Right ventricle myocardium inferior (tissue), 1 donor: ENCODE measurements at regions not wholly inside any gene's neighbourhood (a gene's known extent, or its start where the extent isn't known, plus 50 kb on each side); places are given as distances from the start of the nearest gene placed in this dataset.
A peak's percentile ranks its signal among the peaks of the same experiment; 100 is the strongest.

Experiments used
- ATAC-seq: fragments of 200-7000 bp; cut with Tn5 transposase; one replicate; pipeline ENCODE4 v1.9.1; 2020; ENCODE audit warnings: mild to moderate bottlenecking, moderate library complexity
- DNase-seq: peaks from one replicate; pipeline ENCODE4 v3.0.0; 2021; ENCODE audit errors: missing footprints
- intact Hi-C: fragments of 100-400 bp; cut with DNase I; formaldehyde crosslinking; loops from one replicate; pipeline ENCODE4 v1.11.0; 2022
- donor health status: DM: no; HTN: yes; CAD: no; lungs with severe emphysema.

- DNase-seq (no peak), ATAC-seq (no peak)
- intact Hi-C loops: no loop called here
Observed at GRCh38 chr17:77862890-77863813, 95.4 kb upstream of the TNRC6C start.

- no peak for DNase-seq
- intact Hi-C loops: no loop called here
- peak; percentile 79 for ATAC-seq
Observed at GRCh38 chr17:77863814-77864161, 94.7 kb upstream of the TNRC6C start.

- ATAC-seq (peak; percentile 27), DNase-seq (no peak)
- intact Hi-C loops: no loop called here
Observed at GRCh38 chr17:77864234-77865111, 94.0 kb upstream of the TNRC6C start.

- intact Hi-C loops: no loop called here
- no peak for DNase-seq
- ATAC-seq: peak; percentile 38
Observed at GRCh38 chr17:77865112-77865611, 93.3 kb upstream of the TNRC6C start.

GRCh38 chr17:77865716-77866115, 92.8 kb upstream of the TNRC6C start:
- intact Hi-C loops: no loop called here
- no peak for DNase-seq
- ATAC-seq: no peak

- intact Hi-C loops: no loop called here
- no peak for ATAC-seq
- no peak for DNase-seq
Observed at GRCh38 chr17:77867308-77867781, 91.2 kb upstream of the TNRC6C start.

- intact Hi-C loops: no loop called here
- ATAC-seq: no peak
Observed at GRCh38 chr17:77867976-77868713, 90.4 kb upstream of the TNRC6C start.

GRCh38 chr17:77869041-77869599, 89.4 kb upstream of the TNRC6C start:
- DNase-seq (no peak), ATAC-seq (no peak)
- intact Hi-C loops: no loop called here

More at GRCh38 chr17:77867976-77868713, 90.4 kb upstream of the TNRC6C start:
- DNase-seq: no peak

- intact Hi-C loops: no loop called here
- ATAC-seq (peak; percentile 8), DNase-seq (peak; percentile 84)
Observed at GRCh38 chr17:77869665-77870132, 88.8 kb upstream of the TNRC6C start.

GRCh38 chr17:77872199-77872598, 86.3 kb upstream of the TNRC6C start:
- ATAC-seq (no peak), DNase-seq (no peak)
- intact Hi-C loops: no loop called here

GRCh38 chr17:77872714-77873499, 85.6 kb upstream of the TNRC6C start:
- intact Hi-C loops: no loop called here
- ATAC-seq: no peak
- DNase-seq: no peak

GRCh38 chr17:77873500-77874302, 84.8 kb upstream of the TNRC6C start:
- ATAC-seq (no peak), DNase-seq (no peak)

GRCh38 chr17:77874303-77875050, 84.0 kb upstream of the TNRC6C start:
- intact Hi-C loops: no loop called here
- DNase-seq (no peak), ATAC-seq (no peak)

More at GRCh38 chr17:77873500-77874302, 84.8 kb upstream of the TNRC6C start:
- intact Hi-C loops: no loop called here

GRCh38 chr17:77875051-77875780, 83.3 kb upstream of the TNRC6C start:
- DNase-seq (no peak), ATAC-seq (no peak)
- intact Hi-C loops: no loop called here

GRCh38 chr17:77875881-77876509, 82.5 kb upstream of the TNRC6C start:
- ATAC-seq (no peak), DNase-seq (no peak)
- intact Hi-C loops: no loop called here
